ENCODE measurements at regions not wholly inside any gene's neighbourhood (a gene's known extent, or its start where the extent isn't known, plus 50 kb on each side); places are given as distances from the start of the nearest gene placed in this dataset.

DNA sequence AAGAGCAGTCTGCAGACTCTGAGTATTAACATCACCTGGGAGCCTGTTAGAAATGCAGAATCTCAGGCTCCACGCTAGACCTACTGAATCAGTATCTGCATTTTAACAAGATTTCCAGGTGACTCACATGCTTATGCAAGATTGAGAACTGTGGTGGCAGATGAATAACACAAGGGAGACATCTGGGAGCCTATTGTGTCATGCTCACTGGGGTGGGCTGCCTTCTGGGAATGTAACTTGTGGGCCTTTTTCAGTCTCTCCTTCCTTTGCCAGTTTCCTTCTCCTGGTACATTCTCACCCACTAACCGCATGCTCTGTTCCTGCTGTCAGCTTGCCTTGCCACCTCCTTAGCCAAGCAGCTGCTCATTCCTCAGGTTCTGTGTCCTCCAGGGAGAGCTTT is 176.6 kb upstream of the C9orf72 start:
- DNase-seq: peak in 37 of 58 donors; percentile 2 to 81 (median 30)

DNA sequence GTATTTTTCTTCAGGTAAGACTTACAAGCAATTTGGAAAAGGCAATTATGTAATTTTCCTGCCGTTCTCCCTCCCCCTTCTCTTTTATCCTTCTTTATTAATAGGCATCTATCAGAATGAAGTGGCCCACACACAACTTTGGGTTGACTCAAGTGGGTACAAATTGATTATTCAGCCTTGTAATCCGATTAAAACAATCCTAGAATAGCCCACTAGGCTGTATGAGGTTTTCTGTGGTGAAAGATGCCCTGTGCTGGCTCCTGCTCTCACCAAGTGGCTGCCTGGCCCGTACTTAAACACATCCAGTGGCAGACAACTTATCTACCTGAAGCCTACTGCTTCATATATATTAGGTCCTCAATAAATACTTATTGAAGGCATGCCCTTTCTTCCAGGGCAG is 177.3 kb upstream of the C9orf72 start:
- no peak for DNase-seq

DNA sequence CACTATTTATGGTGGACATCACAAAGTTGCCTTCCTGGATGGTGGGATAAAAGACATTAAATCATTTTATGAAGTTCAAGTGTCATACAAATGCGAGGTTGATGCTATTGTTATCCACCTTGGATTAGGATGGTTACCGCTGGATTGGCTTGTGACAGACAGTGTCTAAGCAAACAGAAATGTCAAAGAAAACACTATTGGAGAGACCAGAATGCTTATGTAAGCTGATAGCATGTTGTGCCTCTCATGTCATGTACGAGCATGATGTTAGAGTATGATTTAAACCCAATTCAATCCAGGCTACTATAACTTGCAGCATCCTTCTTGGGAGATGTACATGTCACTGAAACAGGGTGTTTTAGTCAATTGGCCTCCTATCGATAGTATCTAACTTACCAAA is 178.8 kb upstream of the C9orf72 start:
- DNase-seq: no peak

DNA sequence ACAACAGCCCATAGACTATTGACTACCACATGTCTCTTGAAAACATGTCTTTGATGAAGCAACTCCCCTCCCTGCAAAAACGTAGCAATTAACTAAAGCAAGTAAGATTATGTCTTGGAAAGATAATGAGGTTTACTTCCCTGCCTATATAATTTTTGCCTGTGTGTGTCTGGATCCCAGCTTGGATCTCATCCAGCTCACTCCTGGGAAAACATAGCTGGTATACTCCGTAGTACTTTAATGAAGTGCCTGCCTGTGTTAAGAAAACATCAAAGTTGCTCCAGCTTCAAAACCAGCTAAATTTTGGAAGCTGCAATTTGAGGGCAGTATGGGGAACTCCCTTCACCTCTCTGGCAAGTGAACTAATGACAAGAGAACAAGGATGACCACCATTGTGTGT is 182.6 kb upstream of the C9orf72 start:
- DNase-seq: no peak

DNA sequence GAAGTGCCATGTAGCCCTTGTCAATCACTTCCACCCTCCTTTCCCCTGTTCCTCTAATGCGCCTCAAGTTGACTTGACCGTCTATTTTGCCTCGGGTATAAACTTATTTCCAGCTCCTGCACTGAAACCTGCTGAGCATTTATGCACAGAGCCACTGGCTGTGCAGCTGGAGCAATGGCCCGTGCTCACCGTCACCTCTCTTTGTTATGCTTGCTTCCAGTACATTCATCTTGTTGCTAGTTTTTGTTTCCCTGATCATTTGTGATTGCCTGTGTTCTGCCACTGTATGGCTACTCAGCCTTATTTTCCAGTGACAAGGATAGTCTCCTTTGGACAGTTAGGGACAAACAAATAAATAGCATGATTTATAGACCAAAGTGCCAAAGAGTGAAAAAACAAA is 183.1 kb upstream of the C9orf72 start:
- DNase-seq: no peak

DNA sequence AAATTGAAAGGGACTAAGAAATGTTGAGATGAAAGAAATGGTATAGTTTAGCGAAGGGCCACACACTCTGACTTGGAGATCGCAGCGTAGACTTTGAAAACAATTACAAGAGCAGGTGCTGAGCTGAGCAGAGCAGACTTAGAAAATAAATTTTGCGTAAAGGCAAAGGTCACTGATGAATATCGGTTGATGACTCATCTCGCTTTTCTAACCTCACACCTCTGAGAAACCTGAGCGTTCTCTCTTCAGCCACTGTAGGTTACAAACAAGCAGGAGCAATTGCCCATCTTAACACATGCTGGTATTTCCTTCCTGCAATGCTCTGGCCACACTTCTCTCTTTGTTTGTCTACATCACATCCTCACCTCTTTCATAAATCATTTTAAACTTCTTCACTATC is 190.6 kb upstream of the C9orf72 start:
- no peak for DNase-seq

DNA sequence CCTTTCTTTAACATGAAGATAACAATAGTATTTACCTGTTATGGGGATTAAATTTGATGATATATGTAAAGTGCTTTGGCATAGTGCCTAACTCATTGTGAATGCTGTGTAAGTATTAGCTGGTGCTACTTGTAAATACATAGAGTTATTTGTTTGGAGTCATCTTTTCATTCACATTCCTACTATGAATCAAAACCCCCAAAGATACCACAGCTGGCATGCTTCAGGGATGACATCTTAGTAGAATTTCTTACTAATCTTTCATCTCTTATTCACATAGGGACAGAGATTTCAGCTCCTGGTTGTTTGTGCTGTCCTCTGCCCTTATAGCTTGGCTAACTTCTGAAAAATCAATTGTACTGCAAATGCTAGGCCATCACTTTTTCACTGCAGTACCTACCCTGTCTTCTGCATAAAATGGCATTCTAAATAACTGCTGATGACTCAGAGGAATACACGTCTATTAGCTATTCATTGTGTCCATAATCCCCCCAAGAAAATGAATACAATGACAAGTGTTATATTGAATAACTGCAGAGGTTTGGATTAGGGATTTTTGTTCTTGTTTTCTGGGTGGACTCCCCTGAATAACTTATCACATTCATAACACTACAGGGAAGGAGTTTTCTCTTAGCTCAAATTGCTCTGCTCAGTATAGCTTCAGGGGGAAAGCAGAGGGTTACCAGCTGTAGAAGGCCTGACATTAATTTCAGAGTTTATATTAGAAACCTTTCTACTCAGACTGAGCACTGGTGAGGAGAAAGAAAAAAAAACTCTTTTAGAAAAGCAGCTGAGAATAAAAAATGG is 192.2 kb upstream of the C9orf72 start:
- DNase-seq: no peak

DNA sequence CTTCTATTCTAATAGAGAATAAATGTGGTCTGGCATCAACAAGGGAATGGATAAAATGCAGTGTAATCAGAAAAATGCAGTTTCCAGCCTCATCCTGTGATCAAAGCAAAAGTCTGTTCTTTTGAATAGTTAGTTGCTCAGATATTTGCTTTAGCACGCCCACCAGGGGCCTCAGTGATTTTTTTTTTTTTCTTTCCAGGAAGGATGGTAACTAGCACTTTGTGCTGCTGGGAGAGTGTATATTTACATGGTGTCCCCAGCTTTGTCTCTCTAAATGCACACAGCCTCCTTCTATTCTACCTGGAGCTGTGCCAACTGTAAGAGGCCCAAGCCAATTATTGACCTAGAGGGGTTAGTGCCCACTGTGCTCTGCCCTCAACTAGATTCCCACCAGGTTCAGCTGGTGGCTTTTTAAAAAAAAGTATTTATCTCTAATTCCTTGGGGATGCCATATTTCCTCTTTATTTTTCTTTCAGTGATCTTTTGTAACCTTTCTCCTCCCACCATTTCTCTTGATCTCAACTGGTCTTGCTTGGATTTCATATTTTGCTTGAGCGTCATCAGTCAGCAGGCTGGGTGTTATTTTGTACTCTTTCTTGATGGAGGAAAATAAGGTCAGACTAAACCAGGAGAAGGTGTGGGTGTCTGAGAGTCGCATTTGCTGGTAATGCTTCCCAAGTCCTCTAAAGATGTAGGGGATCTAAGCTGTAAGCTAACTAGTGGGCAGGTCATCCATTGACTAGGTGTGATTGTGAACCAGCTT is 193.0 kb upstream of the C9orf72 start:
- no peak for DNase-seq

DNA sequence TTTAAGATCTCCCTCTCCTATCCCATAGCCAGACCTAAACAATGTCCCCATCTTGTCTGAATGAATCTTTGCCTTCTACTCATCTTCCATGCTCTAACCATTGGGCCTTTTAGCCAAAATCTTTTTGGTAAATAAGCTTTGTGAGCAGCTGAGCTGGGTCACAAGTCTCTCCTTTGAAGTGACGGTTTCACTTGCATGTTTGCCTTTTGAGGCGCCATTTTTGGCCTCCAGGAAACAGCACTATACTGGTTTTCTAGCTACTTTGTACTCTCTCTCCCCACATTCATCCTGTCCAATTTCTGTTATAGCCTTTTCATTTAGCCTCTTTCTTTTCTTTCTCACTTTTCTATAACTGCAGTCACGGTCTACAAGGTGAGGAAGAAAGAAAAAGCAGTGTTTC is 195.5 kb upstream of the C9orf72 start:
- no peak for DNase-seq

DNA sequence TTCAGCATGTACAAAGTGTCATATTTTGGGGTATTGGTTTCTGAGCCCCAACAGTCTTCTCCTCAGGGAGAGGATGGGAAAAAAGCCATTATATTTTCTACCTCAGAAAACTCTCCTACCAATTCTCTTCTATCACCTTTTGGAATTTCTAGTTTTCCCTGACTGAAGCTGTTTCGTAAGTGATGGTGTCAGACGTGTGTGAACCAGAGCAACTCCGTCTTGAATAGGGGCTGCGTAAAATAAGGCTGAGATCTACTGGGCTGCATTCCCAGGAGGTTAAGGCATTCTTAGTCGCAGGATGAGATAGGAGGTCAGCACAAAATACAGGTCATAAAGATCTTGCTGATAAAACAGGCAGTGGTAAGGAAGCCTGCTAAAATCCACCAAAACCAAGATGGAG is 197.3 kb upstream of the C9orf72 start:
- DNase-seq: no peak

DNA sequence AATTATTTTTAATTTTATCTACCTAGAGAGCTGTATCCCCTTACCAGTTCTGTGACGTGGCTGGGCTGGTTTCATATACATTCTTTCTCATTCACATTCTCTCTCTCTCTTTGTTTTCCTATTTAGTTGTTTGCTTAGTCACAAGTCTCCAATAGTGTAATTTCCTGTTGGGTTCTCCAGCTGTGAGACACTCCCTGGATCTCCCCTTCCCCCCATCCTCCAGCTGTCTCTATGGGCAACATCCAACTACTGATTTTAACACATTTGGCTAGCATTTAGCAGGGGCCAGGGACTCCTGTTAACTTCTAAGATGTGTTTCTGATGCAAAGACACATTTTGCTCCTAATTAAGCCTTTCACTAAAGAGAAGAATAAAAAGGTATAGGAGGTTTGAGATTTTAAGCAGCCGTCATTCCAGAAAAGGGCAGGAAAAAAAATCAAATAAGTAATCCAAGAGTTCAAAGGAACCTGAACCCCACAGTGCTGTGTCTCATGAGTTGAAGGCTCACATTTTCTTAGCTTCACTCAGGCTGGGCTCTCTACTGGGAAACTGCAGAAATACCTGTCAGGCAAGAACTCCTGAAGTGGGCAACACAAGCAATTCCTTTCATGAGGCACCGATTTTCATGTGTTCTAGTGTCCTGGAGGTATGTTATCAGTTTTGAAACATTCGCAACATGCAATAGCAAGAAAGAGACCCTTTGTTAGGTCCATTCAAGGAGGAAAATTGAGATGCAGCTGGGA is 198.7 kb upstream of the C9orf72 start:
- no peak for DNase-seq

DNA sequence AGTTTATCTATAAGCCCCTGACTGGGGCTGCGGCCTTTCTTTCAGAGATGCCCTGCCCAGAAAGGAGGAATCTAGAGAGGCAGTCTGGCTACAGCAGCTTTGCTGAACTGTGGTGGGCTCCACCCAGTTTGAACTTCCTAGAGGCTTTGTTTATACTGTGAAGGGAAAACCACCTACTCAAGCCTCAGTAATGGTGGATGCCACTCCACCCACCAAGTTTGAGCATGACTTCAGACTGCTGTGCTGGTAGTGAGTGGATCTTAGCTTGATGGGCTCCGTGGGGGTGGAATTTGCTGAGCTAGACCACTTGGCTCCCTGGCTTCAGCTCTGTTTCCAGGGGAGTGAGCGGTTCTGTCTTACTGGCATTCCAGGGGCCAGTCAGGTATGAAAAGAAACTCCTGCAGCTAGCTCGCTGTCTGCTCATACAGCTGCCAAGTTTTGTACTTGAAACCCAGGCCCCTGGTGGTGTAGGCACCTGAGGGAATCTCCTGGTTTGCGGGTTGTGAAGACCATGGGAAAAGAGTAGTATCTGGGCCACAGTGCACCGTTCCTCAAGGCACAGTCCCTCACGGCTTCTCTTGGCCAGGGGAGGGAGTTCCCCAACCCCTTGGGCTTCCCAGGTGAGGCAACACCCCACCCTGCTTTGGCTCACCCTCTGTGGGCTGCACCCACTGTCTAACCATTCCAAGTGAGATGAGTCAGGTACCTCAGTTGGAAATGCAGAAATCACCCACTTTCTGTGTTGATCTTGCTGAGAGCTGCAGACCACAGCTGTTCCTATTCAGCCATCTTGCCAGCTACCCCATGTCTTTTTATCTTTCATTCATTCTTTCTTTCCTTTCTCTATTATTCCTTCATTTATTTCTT is 211.8 kb upstream of the C9orf72 start:
- no peak for DNase-seq

DNA sequence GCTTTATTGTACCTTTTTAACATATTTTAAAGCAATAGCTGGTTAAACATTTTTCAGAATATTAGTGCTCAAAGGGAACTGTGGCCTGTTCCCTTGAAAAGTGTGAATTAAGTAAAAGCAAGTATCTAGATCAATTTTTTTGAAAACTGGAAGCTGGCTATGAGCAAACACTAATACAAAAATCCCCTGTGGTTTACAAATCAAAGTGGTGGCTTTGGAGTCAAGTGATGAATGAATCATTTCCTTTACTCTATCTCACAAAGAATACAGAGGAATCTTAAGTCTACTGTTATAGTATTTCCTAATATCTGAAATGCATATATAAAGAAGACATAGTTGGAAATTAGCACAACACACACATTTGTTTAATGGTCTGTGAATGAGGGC is 212.4 kb upstream of the C9orf72 start:
- no peak for DNase-seq

DNA sequence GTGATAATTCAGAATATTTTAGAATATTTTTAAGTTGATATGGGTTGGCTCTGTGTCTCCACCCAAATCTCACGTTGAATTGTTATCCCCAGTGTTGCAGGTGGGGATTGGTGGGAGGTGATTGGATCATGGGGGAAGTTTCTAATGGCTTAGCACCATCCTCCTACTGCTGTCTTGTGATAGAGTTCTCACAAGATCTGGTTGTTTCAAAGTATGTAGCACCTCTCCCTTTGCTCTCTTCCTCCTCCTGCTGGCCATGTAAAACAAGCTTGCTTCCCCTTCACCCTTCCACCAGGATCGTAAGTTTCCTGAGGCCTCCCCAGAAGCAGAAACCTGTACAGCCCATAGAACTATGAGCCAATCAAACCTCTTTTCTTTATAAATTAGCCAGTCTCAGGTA is 214.6 kb upstream of the C9orf72 start:
- no peak for DNase-seq

DNA sequence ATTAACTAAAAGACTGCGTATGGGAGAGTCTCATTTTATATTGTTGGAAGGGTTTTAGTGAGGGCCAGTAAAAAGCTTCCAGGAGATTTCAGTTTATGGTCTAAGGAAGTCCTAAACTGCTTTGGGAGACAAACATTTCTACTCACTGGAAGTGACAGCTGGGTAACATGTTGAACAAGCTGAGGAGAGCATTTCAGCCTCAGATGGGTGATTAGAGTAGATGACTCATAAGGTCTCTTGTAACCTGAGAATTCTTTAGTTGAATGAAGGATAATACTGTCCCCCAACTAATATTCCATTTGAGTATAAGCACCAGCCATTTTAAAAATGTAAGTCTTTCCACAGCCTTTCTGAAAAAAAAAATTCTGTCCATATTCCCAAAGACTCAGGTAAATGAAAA is 218.0 kb upstream of the C9orf72 start:
- DNase-seq: no peak

DNA sequence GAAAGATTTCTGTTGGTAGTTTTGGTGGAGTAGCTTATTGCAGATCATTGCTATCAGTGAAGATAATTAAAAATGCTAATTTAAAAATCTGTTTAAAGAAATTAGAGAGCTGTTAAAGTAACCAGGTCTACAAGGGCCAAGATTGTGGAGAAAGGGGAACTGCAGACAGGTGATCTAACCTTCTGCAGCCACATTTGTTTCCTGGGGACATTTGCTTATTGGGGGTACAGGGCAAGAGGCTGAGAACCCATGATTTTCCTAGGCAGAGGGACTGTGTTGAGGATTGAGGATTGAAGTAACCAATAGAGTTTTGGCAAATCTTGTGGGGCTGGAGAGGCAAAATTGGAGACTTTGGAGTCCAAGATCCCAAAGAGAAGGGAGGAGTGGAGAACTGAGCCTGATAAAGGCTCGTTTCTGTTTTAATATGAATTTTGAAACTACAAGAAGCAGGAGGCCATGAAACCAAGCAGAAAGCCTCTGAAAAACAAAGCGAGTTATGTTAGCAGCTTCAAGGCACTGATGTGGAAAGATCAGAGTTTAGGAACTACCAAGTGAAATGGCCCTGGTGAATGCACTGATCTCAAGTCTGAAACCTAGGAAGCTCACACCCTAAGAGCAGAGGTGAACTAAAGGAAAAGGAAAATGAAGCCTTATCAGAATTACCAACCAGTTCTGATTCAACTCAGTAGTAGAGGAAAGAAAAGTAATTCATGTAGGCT is 219.8 kb upstream of the C9orf72 start:
- DNase-seq: no peak

DNA sequence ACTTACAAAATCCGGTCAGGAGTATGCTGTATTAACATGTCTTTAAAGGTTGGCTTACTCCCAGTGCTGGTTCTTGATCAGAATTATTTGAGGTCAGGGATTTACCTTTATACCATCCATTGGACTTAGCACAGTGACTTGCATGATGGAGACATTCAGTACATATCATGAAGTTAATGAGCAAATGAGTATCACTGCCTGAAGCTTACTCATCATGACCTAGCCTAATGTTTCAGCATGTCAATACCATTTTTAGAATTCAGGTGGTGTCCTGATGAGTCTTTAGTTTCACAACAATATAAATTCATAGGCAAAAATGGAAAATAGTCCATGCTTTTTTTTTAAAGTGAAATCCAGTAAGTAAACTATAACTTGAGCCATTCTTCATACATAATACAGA is 226.0 kb upstream of the C9orf72 start:
- DNase-seq: no peak

DNA sequence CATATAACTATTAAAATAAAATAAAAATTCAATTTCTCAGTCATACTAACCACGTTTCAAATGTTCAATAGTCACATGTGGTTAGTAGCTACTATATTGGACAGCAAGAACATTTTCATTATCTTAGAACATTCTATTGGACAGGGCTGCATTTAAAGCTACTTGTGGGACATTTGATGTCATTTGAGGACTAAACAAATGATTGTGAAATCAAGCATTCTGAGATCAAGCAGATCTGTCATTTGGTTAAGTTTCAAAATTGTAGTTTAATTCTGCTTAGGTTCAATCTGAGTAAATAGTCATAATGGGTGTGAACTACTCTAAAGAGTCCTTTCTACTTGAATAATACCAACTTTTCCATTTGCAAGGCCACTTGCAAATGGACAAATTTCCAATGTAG is 226.9 kb upstream of the C9orf72 start:
- DNase-seq: no peak

DNA sequence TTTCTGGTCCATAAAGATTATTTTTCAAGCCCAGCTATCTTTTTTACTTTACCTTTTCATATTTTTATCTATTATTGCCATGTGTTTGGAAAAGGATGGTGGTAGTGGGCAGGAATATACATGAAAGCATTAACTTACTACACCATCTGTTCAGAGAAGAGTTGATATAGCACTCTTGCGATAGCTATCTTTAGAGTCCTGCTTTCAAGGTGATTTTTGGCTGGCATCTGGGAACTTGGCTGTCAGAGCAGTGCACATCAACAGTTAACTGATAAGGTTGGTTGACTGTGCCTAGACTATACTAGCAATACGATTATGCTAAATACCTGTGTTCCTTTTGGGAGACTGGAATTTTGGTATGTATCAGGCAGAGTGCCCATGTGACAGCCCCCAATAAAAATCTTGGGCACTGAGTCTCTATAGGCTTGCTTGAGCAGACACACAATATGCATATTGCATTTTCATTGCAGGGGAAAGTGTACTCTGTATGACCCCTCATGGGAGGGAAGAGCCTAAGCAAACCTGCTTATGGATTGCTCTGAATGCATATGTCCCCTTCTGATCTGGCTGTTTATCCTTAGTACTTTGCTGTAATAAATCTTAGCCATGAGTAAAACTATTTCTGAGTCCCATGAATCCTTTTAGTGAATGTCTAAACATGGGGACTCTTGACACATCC is 227.6 kb upstream of the C9orf72 start:
- DNase-seq: no peak

DNA sequence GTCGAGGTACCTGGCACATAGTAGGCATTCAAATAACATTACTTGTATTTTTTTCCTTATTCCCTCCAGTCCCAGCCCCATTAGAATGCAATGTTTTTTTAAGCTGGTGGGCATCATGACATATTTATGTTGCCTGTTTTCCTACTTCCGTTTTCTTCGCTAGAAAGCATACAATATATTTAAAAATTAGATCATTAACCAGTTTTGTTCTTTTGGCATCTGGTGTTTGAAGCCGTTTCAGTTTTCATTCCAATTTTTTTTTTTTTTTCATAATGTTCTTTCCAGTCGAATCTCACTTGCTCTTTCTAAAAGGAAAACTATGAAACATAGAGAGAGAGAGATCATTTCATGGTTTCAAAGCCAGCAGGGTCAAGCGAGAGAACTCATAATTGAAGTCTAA is 228.3 kb upstream of the C9orf72 start:
- DNase-seq: no peak
